ENCODE measurements at regions not wholly inside any gene's neighbourhood (a gene's known extent, or its start where the extent isn't known, plus 50 kb on each side); places are given as distances from the start of the nearest gene placed in this dataset.

GRCh38 chr2:16135913-16136310 lies 195.6 kb downstream of the MYCN start:
- TF ChIP-seq CTCF (IDR thresholded peaks at IDR 0.05) (no peak), POLR2A (IDR thresholded peaks at IDR 0.05) (no peak), POLR2AphosphoS5 (IDR thresholded peaks at IDR 0.05) (no peak)

Data from sigmoid colon (tissue), 4 donors.